GM23338 (cell line): ENCODE measurements at regions not wholly inside any gene's neighbourhood (a gene's known extent, or its start where the extent isn't known, plus 50 kb on each side); places are given as distances from the start of the nearest gene placed in this dataset.

Source experiments
- ATAC-seq: fragments of 200-7000 bp; cut with Tn5 transposase; 3 replicates; pipeline ENCODE4 v1.9.1; 2020
- DNase-seq: peaks from one replicate; pipeline ENCODE4 v3.0.0-alpha.2; 2015; ENCODE audit warnings: low spot score
- H2AFZ ChIP-seq: fragments of 200-600 bp; sonication (generic); 2 replicates; pipeline ENCODE4 v1.8.0; 2016; ENCODE audit warnings: antibody characterized with exemption, mild to moderate bottlenecking, moderate library complexity
- H3F3A ChIP-seq: fragments of 200-600 bp; sonication (generic); replicated peaks from 2 replicates; pipeline ENCODE4 v1.8.0; 2017; ENCODE audit warnings: antibody characterized with exemption, mixed run types, low read depth
- H3K27ac ChIP-seq: fragments of 200-600 bp; sonication (generic); 2 replicates; pipeline ENCODE4 v1.6.1; 2016; ENCODE audit warnings: low read depth
- H3K27me3 ChIP-seq: fragments of 200-600 bp; sonication (generic); 2 replicates; pipeline ENCODE4 v1.8.0; 2016; ENCODE audit warnings: mild to moderate bottlenecking, mixed run types, moderate library complexity; ENCODE audit not compliant: insufficient read depth
- H3K36me3 ChIP-seq: fragments of 200-600 bp; sonication (generic); 2 replicates; pipeline ENCODE4 v1.8.0; 2016; ENCODE audit warnings: mild to moderate bottlenecking; ENCODE audit not compliant: insufficient read depth
- H3K4me1 ChIP-seq: fragments of 200-600 bp; sonication (generic); 2 replicates; pipeline ENCODE4 v1.8.0; 2016; ENCODE audit warnings: mild to moderate bottlenecking, moderate library complexity; ENCODE audit not compliant: insufficient read depth
- H3K4me2 ChIP-seq: fragments of 200-600 bp; sonication (generic); 2 replicates; pipeline ENCODE4 v1.7.1; 2017; ENCODE audit warnings: mixed run types
- H3K4me3 ChIP-seq: fragments of 200-600 bp; sonication (generic); 2 replicates; pipeline ENCODE4 v1.6.1; 2016; ENCODE audit warnings: mixed run types
- H3K79me2 ChIP-seq: fragments of 200-600 bp; sonication (generic); replicated peaks from 2 replicates; pipeline ENCODE4 v1.8.0; 2017; ENCODE audit warnings: mild to moderate bottlenecking; ENCODE audit not compliant: insufficient read depth
- H3K9me2 ChIP-seq: fragments of 200-600 bp; sonication (generic); 2 replicates; pipeline ENCODE4 v1.8.0; 2017; ENCODE audit not compliant: insufficient read depth
- H4K20me1 ChIP-seq: fragments of 200-600 bp; sonication (generic); replicated peaks from 2 replicates; pipeline ENCODE4 v1.8.0; 2017; ENCODE audit warnings: mild to moderate bottlenecking; ENCODE audit not compliant: insufficient read depth
- H3K27ac Mint-ChIP-seq: 2 replicates; pipeline ENCODE4 v1.8.0; 2020; ENCODE audit warnings: inconsistent platforms, mild to moderate bottlenecking, moderate library complexity, mixed read lengths
- H3K27me3 Mint-ChIP-seq: 3 replicates; pipeline ENCODE4 v1.8.0; 2022; ENCODE audit warnings: low read depth, mild to moderate bottlenecking, moderate library complexity, mixed read lengths, inconsistent platforms; ENCODE audit not compliant: insufficient read depth, poor library complexity
- H3K36me3 Mint-ChIP-seq: 3 replicates; pipeline ENCODE4 v1.8.0; 2021; ENCODE audit warnings: low read depth, mild to moderate bottlenecking, inconsistent platforms, moderate library complexity, mixed read lengths
- H3K4me1 Mint-ChIP-seq: 3 replicates; pipeline ENCODE4 v1.8.0; 2020; ENCODE audit warnings: mild to moderate bottlenecking, inconsistent platforms, mixed read lengths
- H3K4me3 Mint-ChIP-seq: 3 replicates; pipeline ENCODE4 v1.8.0; 2021; ENCODE audit warnings: moderate library complexity, mild to moderate bottlenecking, inconsistent platforms, mixed read lengths
- H3K9me3 Mint-ChIP-seq: 3 replicates; pipeline ENCODE4 v1.8.0; 2020; ENCODE audit warnings: moderate library complexity, mild to moderate bottlenecking, inconsistent platforms, mixed read lengths
- CREB1 ChIP-seq: fragments of 250-450 bp; sonication (Bioruptor Pico); IDR thresholded peaks from 2 replicates; pipeline ENCODE4 v1.5.0; 2020; ENCODE audit warnings: low read depth, mild to moderate bottlenecking, moderate library complexity
- EZH2 ChIP-seq: fragments of 200-600 bp; sonication (generic); IDR thresholded peaks from one replicate; pipeline ENCODE4 v1.8.0; 2017; ENCODE audit warnings: antibody characterized with exemption, mild to moderate bottlenecking, low read depth; ENCODE audit not compliant: unreplicated experiment
- EZH2phosphoT487 ChIP-seq: fragments of 200-600 bp; sonication (generic); IDR thresholded peaks from one replicate; pipeline ENCODE4 v1.8.1; 2018; ENCODE audit warnings: antibody characterized with exemption; ENCODE audit not compliant: unreplicated experiment
- JUNB ChIP-seq: IDR thresholded peaks from one replicate; pipeline ENCODE4 v1.6.1; 2016; ENCODE audit warnings: antibody characterized with exemption; ENCODE audit not compliant: unreplicated experiment
- NANOG ChIP-seq: IDR thresholded peaks from 2 replicates; pipeline ENCODE4 v1.6.1; 2016; ENCODE audit warnings: antibody characterized with exemption, borderline replicate concordance
- POLR2AphosphoS5 ChIP-seq: IDR thresholded peaks from 2 replicates; pipeline ENCODE4 v1.6.1; 2016; ENCODE audit warnings: antibody characterized with exemption, low read depth
- STAT1 ChIP-seq: IDR thresholded peaks from one replicate; pipeline ENCODE4 v1.6.1; 2016; ENCODE audit warnings: antibody characterized with exemption; ENCODE audit not compliant: unreplicated experiment
- ZNF114 ChIP-seq: fragments of 250-450 bp; sonication (Bioruptor Pico); IDR thresholded peaks from 2 replicates; pipeline ENCODE4 v1.5.0; 2020; ENCODE audit warnings: mild to moderate bottlenecking, moderate library complexity
- ZNF331 ChIP-seq: fragments of 250-450 bp; sonication (Bioruptor Pico); IDR thresholded peaks from 2 replicates; pipeline ENCODE4 v1.5.0; 2020; ENCODE audit warnings: low read depth, mild to moderate bottlenecking, moderate library complexity
- ZNF462 ChIP-seq: fragments of 250-450 bp; sonication (Bioruptor Pico); IDR thresholded peaks from 2 replicates; pipeline ENCODE4 v1.5.0; 2020; ENCODE audit warnings: mild to moderate bottlenecking, moderate library complexity
- TF ChIP-seq, protein P1 (sequence below), 2 experiments: fragments of 200-600 bp in 1 of 2; sonication (generic) in 1 of 2; conservative IDR thresholded peaks; 2 replicates each; pipeline versions ENCODE4 v1.5.1 to v1.6.1; 2016 to 2017; ENCODE audit warnings: antibody characterized with exemption in 2 of 2, low read depth in 2 of 2, mild to moderate bottlenecking in 2 of 2, moderate library complexity in 1 of 2

DNA sequence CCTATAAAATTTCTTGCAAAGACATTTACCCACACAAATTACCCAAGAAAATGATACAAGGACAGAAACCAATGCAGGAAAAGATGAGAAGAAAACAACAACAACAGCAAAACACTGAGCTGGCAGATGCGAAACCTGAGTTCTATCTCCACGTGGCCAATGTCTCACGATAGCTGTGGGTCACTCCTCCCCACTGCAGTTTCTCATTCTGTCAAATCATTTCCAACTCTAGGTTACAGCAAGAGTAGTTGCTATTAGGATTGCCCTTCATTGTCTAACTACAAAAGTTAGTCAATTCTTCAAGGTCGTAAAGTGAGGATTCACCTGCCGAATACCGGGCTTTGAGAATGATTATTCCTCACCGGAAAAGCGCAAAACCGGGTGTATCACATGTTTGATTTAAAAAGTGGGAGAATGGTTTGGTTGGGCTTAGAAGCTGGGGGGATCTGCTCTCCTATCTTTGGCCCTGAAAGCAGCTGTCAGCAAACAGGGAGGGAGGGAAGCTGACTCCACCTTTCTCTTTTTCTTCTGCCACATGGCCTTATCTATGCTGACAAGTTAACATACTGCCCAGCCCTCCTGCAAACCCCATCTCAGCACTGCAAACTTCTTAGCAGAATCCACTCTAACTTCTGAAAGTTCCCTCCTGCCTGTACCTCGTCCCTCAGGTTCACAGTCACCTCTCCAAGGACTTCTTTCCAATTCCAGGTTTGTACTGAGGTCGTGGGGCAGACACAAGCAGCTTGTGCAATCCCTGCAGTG is 473.0 kb downstream of the SOX11 start:
- Histone ChIP-seq H3K9me2 (no peaks in the 10 kb centered on the region), H3K4me2 (no peak overlapping the region), H3F3A (no peaks in the 10 kb centered on the region), H3K79me2 (no peaks in the 10 kb centered on the region), H3K27me3 (no peaks in the 10 kb centered on the region), H2AFZ (no peak overlapping the region), H3K4me1 (no peaks in the 10 kb centered on the region), H3K4me3 (no peak overlapping the region), H4K20me1 (no peaks in the 10 kb centered on the region), H3K27ac (no peak overlapping the region), H3K36me3 (0 out of 2 replicates have a peak, but pooled peaks cover under 1% of the 10 kb centered on the region)
- Mint-ChIP-seq H3K27ac (no peak overlapping the region), H3K4me3 (no peak overlapping the region), H3K27me3 (peaks cover 2% of the 10 kb centered on the region), H3K36me3 (peaks cover 4% of the 10 kb centered on the region; the same call in 2 of the 3 replicates), H3K4me1 (no peaks in the 10 kb centered on the region), H3K9me3 (peaks cover 81% of the 10 kb centered on the region)
- no peak for ATAC-seq
- no peak for TF ChIP-seq ZNF331 (CRISPR knock-in tag)
- TF ChIP-seq POLR2AphosphoS5, result no peak
- no peak for TF ChIP-seq EZH2
- TF ChIP-seq JUNB, result no peak
- no peak for TF ChIP-seq NANOG
- DNase-seq, result no peak

DNA sequence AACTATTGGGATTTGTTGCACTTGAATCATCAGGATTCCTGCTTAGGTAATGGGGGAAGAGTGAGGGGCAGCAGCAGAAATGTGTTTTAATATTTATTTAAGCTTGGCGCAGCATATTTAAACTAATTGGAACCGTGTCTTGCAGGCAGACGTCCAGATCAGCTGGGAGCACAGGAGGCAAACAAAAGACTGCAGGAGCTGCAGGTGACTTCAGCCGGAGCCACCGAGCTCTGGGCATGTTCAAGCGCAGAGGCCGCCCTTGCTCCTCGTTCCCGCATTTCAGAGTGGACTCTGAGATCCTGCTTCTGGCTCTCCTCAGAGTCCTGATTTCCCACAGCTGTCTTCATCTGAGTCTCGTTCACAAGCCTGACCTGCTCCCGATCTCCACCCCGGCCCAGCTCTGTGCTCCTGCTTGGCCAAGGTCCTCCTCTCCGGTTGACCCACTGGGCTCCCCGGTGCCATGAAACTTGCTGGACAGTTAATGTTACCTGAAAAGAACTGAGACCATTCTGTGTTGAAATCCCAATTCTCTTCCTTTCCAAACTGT is 475.5 kb downstream of the SOX11 start:
- no peak for ATAC-seq
- H3K9me3 Mint-ChIP-seq, result peaks cover 82% of the 10 kb centered on the region
- no peaks in the 10 kb centered on the region for H3K36me3 Mint-ChIP-seq
- TF ChIP-seq JUNB, result no peak
- TF ChIP-seq ZNF331 (CRISPR knock-in tag), result no peak
- no peak for TF ChIP-seq POLR2AphosphoS5
- no peak for TF ChIP-seq EZH2phosphoT487
- no peak for TF ChIP-seq NANOG
- no peak for TF ChIP-seq CREB1 (CRISPR knock-in tag)
- TF ChIP-seq, protein P1, sequence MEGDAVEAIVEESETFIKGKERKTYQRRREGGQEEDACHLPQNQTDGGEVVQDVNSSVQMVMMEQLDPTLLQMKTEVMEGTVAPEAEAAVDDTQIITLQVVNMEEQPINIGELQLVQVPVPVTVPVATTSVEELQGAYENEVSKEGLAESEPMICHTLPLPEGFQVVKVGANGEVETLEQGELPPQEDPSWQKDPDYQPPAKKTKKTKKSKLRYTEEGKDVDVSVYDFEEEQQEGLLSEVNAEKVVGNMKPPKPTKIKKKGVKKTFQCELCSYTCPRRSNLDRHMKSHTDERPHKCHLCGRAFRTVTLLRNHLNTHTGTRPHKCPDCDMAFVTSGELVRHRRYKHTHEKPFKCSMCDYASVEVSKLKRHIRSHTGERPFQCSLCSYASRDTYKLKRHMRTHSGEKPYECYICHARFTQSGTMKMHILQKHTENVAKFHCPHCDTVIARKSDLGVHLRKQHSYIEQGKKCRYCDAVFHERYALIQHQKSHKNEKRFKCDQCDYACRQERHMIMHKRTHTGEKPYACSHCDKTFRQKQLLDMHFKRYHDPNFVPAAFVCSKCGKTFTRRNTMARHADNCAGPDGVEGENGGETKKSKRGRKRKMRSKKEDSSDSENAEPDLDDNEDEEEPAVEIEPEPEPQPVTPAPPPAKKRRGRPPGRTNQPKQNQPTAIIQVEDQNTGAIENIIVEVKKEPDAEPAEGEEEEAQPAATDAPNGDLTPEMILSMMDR (conservative IDR thresholded peaks at IDR 0.05; ENCODE audit: low read depth in 2 of 2), result no peak
- TF ChIP-seq STAT1, result no peak
- TF ChIP-seq ZNF114 (CRISPR knock-in tag), result no peak
- TF ChIP-seq ZNF462 (CRISPR knock-in tag), result no peak

More for the DNA sequence above, 475.5 kb downstream of the SOX11 start:
- 0 out of 2 replicates have a peak, but pooled peaks cover 3% of the 10 kb centered on the region for H3K36me3 ChIP-seq
- no peak overlapping the region for H3K4me2 ChIP-seq
- H3K27ac ChIP-seq, result no peak overlapping the region
- H3K9me2 ChIP-seq, result no peaks in the 10 kb centered on the region
- DNase-seq, result no peak
- no peak overlapping the region for H3K4me3 Mint-ChIP-seq
- H3K4me1 Mint-ChIP-seq, result no peaks in the 10 kb centered on the region
- no peaks in the 10 kb centered on the region for H3K27me3 ChIP-seq
- H3K4me1 ChIP-seq, result no peaks in the 10 kb centered on the region
- H3K79me2 ChIP-seq, result no peaks in the 10 kb centered on the region
- peaks cover 2% of the 10 kb centered on the region for H3K27me3 Mint-ChIP-seq
- H3K4me3 ChIP-seq, result no peak overlapping the region
- no peak overlapping the region for H3K27ac Mint-ChIP-seq
- H4K20me1 ChIP-seq, result no peaks in the 10 kb centered on the region
- no peak overlapping the region for H2AFZ ChIP-seq
- H3F3A ChIP-seq, result no peaks in the 10 kb centered on the region
